WTC11 (cell line): ENCODE measurements at regions not wholly inside any gene's neighbourhood (a gene's known extent, or its start where the extent isn't known, plus 50 kb on each side); places are given as distances from the start of the nearest gene placed in this dataset.

Experiments
- ATAC-seq: fragments of 200-7000 bp; cut with Tn5 transposase; 2 replicates; pipeline ENCODE4 v1.10.0; 2021; ENCODE audit warnings: mild to moderate bottlenecking, moderate library complexity
- CTCF ChIA-PET: fragments of 300-600 bp; sonication (Branson Sonifier 250); formaldehyde crosslinking; loops from one replicate; lab custom pipeline; 2021; ENCODE audit warnings: antibody characterized with exemption; lab: Charles Lee
- POLR2A ChIA-PET: fragments of 350-600 bp; sonication (Branson Sonifier 250); formaldehyde crosslinking; loops from one replicate; lab custom pipeline; 2021; ENCODE audit warnings: antibody characterized with exemption; lab: Charles Lee
- DNase-seq: peaks from one replicate; pipeline ENCODE4 v3.0.0; 2021; ENCODE audit warnings: low spot score
- H3K27ac Mint-ChIP-seq: 2 replicates; pipeline ENCODE4 v1.8.0; 2021; ENCODE audit warnings: mixed read lengths
- H3K27me3 Mint-ChIP-seq: 2 replicates; pipeline ENCODE4 v1.8.0; 2021; ENCODE audit warnings: low read depth, mild to moderate bottlenecking, moderate library complexity, mixed read lengths
- H3K36me3 Mint-ChIP-seq: 2 replicates; pipeline ENCODE4 v1.8.0; 2021; ENCODE audit warnings: mixed read lengths
- H3K4me1 Mint-ChIP-seq: 2 replicates; pipeline ENCODE4 v1.8.0; 2022; ENCODE audit warnings: mixed read lengths
- H3K4me3 Mint-ChIP-seq: 2 replicates; pipeline ENCODE4 v1.8.0; 2021; ENCODE audit warnings: mild to moderate bottlenecking, moderate library complexity, mixed read lengths
- H3K9me3 Mint-ChIP-seq: 2 replicates; pipeline ENCODE4 v1.8.0; 2021; ENCODE audit warnings: mixed read lengths
- CREM ChIP-seq: sonication (generic); formaldehyde crosslinking; IDR thresholded peaks from 2 replicates; pipeline ENCODE4 v1.8.1; 2022; ENCODE audit warnings: mild to moderate bottlenecking, missing genetic modification reagents, moderate library complexity
- EMX1 ChIP-seq: fragments of 250-450 bp; sonication (Bioruptor Pico); IDR thresholded peaks from 2 replicates; pipeline ENCODE4 v1.8.0; 2021; ENCODE audit warnings: mild to moderate bottlenecking
- ESRRA ChIP-seq: sonication (generic); formaldehyde crosslinking; IDR thresholded peaks from 2 replicates; pipeline ENCODE4 v1.8.1; 2022; ENCODE audit warnings: mild to moderate bottlenecking, missing genetic modification reagents, borderline replicate concordance
- GTF2I ChIP-seq: fragments of 250-450 bp; sonication (Bioruptor Pico); conservative IDR thresholded peaks from 2 replicates; pipeline ENCODE4 v1.4.0; 2021; ENCODE audit warnings: mild to moderate bottlenecking
- MXD4 ChIP-seq: fragments of 250-450 bp; sonication (Bioruptor Pico); IDR thresholded peaks from 2 replicates; pipeline ENCODE4 v1.8.0; 2021; ENCODE audit warnings: mild to moderate bottlenecking, moderate library complexity, borderline replicate concordance
- NFE2L1 ChIP-seq: sonication (generic); formaldehyde crosslinking; IDR thresholded peaks from 2 replicates; pipeline ENCODE4 v1.8.1; 2023; ENCODE audit warnings: missing genetic modification reagents
- NR3C1 ChIP-seq: sonication (generic); formaldehyde crosslinking; conservative IDR thresholded peaks from 2 replicates; pipeline ENCODE4 v1.8.1; 2023; ENCODE audit warnings: low read depth, mild to moderate bottlenecking, missing genetic modification reagents
- RORB ChIP-seq: fragments of 250-450 bp; sonication (Bioruptor Pico); IDR thresholded peaks from 2 replicates; pipeline ENCODE4 v1.9.0; 2021; ENCODE audit warnings: mild to moderate bottlenecking
- TCF7 ChIP-seq: sonication (generic); formaldehyde crosslinking; IDR thresholded peaks from 2 replicates; pipeline ENCODE4 v1.8.0; 2022; ENCODE audit warnings: mild to moderate bottlenecking, low read depth, missing genetic modification reagents, moderate library complexity
- TP53 ChIP-seq: sonication (generic); formaldehyde crosslinking; IDR thresholded peaks from 2 replicates; pipeline ENCODE4 v1.8.1; 2023; ENCODE audit warnings: mild to moderate bottlenecking, missing genetic modification reagents
- ZBTB21 ChIP-seq: sonication (generic); formaldehyde crosslinking; IDR thresholded peaks from 2 replicates; pipeline ENCODE4 v1.8.1; 2023; ENCODE audit warnings: mild to moderate bottlenecking, missing genetic modification reagents, borderline replicate concordance
- ZNF232 ChIP-seq: sonication (generic); formaldehyde crosslinking; IDR thresholded peaks from 2 replicates; pipeline ENCODE4 v1.8.0; 2022; ENCODE audit warnings: mild to moderate bottlenecking, missing genetic modification reagents
- TF ChIP-seq, protein P1 (sequence below): fragments of 250-450 bp; sonication (Bioruptor Pico); IDR thresholded peaks from 2 replicates; pipeline ENCODE4 v1.8.0; 2021; ENCODE audit warnings: mild to moderate bottlenecking
- TF ChIP-seq, protein P2 (sequence below): fragments of 250-450 bp; sonication (Bioruptor Pico); IDR thresholded peaks from 2 replicates; pipeline ENCODE4 v1.9.0; 2021; ENCODE audit warnings: mild to moderate bottlenecking
- TF ChIP-seq, protein P3 (sequence below): sonication (generic); formaldehyde crosslinking; IDR thresholded peaks from 2 replicates; pipeline ENCODE4 v1.8.0; 2022; ENCODE audit warnings: mild to moderate bottlenecking, missing genetic modification reagents
- TF ChIP-seq, protein P4 (sequence below): sonication (generic); formaldehyde crosslinking; IDR thresholded peaks from 2 replicates; pipeline ENCODE4 v1.8.0; 2023; ENCODE audit warnings: mild to moderate bottlenecking, missing genetic modification reagents
- TF ChIP-seq, protein P5 (sequence below): fragments of 250-450 bp; sonication (Bioruptor Pico); IDR thresholded peaks from 2 replicates; pipeline ENCODE4 v2.1.2; 2022; ENCODE audit warnings: mild to moderate bottlenecking, moderate library complexity
- TF ChIP-seq, protein P6 (sequence below): sonication (generic); formaldehyde crosslinking; IDR thresholded peaks from 2 replicates; pipeline ENCODE4 v1.8.1; 2023; ENCODE audit warnings: mild to moderate bottlenecking, moderate library complexity, missing genetic modification reagents
- TF ChIP-seq, protein P7 (sequence below): sonication (generic); formaldehyde crosslinking; IDR thresholded peaks from 2 replicates; pipeline ENCODE4 v1.8.0; 2022; ENCODE audit warnings: mild to moderate bottlenecking, missing genetic modification reagents

DNA sequence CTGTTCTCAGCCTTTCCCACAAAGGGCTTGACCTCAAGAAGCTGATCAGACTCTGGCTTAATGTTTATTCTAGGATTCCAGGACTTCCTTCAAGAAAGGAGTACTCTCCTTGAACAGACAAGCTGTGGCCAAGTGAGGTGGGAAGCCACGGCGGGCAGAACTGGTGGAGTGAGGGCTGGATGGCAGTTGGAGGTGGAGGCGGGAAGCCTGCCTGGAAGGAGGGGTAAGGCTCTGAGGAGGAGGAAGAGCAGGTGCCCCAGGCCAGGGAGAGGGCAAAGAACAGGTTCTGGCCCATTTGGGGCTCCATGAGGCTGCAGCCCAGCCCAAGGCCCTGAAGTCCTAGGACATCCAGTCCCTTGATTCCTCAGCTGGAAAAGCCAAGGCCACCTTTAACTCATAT lies 143.9 kb downstream of the CYP26B1 start (continued):
- TF ChIP-seq NR3C1 (CRISPR knock-in tag) (no peak), MXD4 (no peak), TP53 (CRISPR knock-in tag) (no peak), CREM (CRISPR knock-in tag) (no peak), RORB (CRISPR knock-in tag) (no peak), EMX1 (CRISPR knock-in tag) (no peak), TCF7 (CRISPR knock-in tag) (no peak), GTF2I (CRISPR knock-in tag) (no peak), NFE2L1 (CRISPR knock-in tag) (no peak), ESRRA (CRISPR knock-in tag) (no peak), ZBTB21 (CRISPR knock-in tag) (no peak)
- TF ChIP-seq, protein P1, sequence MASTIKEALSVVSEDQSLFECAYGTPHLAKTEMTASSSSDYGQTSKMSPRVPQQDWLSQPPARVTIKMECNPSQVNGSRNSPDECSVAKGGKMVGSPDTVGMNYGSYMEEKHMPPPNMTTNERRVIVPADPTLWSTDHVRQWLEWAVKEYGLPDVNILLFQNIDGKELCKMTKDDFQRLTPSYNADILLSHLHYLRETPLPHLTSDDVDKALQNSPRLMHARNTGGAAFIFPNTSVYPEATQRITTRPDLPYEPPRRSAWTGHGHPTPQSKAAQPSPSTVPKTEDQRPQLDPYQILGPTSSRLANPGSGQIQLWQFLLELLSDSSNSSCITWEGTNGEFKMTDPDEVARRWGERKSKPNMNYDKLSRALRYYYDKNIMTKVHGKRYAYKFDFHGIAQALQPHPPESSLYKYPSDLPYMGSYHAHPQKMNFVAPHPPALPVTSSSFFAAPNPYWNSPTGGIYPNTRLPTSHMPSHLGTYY = no peak
- TF ChIP-seq, protein P2, sequence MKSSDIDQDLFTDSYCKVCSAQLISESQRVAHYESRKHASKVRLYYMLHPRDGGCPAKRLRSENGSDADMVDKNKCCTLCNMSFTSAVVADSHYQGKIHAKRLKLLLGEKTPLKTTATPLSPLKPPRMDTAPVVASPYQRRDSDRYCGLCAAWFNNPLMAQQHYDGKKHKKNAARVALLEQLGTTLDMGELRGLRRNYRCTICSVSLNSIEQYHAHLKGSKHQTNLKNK = no peak
- TF ChIP-seq, protein P3, sequence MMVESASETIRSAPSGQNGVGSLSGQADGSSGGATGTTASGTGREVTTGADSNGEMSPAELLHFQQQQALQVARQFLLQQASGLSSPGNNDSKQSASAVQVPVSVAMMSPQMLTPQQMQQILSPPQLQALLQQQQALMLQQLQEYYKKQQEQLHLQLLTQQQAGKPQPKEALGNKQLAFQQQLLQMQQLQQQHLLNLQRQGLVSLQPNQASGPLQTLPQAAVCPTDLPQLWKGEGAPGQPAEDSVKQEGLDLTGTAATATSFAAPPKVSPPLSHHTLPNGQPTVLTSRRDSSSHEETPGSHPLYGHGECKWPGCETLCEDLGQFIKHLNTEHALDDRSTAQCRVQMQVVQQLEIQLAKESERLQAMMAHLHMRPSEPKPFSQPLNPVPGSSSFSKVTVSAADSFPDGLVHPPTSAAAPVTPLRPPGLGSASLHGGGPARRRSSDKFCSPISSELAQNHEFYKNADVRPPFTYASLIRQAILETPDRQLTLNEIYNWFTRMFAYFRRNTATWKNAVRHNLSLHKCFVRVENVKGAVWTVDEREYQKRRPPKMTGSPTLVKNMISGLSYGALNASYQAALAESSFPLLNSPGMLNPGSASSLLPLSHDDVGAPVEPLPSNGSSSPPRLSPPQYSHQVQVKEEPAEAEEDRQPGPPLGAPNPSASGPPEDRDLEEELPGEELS (CRISPR knock-in tag) = no peak
- TF ChIP-seq, protein P4, sequence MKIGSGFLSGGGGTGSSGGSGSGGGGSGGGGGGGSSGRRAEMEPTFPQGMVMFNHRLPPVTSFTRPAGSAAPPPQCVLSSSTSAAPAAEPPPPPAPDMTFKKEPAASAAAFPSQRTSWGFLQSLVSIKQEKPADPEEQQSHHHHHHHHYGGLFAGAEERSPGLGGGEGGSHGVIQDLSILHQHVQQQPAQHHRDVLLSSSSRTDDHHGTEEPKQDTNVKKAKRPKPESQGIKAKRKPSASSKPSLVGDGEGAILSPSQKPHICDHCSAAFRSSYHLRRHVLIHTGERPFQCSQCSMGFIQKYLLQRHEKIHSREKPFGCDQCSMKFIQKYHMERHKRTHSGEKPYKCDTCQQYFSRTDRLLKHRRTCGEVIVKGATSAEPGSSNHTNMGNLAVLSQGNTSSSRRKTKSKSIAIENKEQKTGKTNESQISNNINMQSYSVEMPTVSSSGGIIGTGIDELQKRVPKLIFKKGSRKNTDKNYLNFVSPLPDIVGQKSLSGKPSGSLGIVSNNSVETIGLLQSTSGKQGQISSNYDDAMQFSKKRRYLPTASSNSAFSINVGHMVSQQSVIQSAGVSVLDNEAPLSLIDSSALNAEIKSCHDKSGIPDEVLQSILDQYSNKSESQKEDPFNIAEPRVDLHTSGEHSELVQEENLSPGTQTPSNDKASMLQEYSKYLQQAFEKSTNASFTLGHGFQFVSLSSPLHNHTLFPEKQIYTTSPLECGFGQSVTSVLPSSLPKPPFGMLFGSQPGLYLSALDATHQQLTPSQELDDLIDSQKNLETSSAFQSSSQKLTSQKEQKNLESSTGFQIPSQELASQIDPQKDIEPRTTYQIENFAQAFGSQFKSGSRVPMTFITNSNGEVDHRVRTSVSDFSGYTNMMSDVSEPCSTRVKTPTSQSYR (CRISPR knock-in tag) = no peak
- TF ChIP-seq, protein P5, sequence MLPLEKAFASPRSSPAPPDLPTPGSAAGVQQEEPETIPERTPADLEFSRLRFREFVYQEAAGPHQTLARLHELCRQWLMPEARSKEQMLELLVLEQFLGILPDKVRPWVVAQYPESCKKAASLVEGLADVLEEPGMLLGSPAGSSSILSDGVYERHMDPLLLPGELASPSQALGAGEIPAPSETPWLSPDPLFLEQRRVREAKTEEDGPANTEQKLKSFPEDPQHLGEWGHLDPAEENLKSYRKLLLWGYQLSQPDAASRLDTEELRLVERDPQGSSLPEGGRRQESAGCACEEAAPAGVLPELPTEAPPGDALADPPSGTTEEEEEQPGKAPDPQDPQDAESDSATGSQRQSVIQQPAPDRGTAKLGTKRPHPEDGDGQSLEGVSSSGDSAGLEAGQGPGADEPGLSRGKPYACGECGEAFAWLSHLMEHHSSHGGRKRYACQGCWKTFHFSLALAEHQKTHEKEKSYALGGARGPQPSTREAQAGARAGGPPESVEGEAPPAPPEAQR (CRISPR knock-in tag) = no peak

DNA sequence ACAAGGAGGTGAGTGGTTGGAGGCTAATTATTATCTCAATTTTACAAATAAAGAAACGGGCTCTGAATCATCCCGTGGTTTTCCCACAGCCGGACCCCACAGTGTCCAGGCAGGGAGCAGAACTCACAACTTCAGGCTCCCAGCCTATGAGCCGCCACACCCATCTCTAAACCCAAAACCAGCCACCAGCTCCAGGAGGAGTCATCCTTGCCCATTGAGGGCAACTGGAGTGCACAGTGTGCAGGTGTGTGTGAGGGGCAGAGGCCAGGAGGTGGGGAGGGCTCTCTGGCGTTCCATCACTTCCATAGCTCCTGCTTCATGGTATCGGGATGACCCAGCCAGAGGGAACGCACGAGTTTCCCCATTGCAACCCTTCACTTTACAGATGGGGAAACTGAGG lies 144.5 kb downstream of the CYP26B1 start:
- ChIA-PET POLR2A (no interaction called here), CTCF (interaction anchor here (0.9 kb wide), 1 partner anchor 79 kb away, joined by 3 read pairs; no protein-coding TSS in a partner anchor)
- no peak overlapping the region for H3K27ac Mint-ChIP-seq
- DNase-seq (no peak), ATAC-seq (no peak)
- H3K4me1 Mint-ChIP-seq = peaks cover 11% of the 10 kb centered on the region
- no peaks in the 10 kb centered on the region; the same call in 1 of the 2 replicates for H3K27me3 Mint-ChIP-seq
- no peaks in the 10 kb centered on the region for H3K36me3 Mint-ChIP-seq
- no peaks in the 10 kb centered on the region for H3K9me3 Mint-ChIP-seq
- no peak overlapping the region for H3K4me3 Mint-ChIP-seq
- TF ChIP-seq, protein P6, sequence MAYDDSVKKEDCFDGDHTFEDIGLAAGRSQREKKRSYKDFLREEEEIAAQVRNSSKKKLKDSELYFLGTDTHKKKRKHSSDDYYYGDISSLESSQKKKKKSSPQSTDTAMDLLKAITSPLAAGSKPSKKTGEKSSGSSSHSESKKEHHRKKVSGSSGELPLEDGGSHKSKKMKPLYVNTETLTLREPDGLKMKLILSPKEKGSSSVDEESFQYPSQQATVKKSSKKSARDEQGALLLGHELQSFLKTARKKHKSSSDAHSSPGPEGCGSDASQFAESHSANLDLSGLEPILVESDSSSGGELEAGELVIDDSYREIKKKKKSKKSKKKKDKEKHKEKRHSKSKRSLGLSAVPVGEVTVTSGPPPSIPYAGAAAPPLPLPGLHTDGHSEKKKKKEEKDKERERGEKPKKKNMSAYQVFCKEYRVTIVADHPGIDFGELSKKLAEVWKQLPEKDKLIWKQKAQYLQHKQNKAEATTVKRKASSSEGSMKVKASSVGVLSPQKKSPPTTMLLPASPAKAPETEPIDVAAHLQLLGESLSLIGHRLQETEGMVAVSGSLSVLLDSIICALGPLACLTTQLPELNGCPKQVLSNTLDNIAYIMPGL = no peak
- TF ChIP-seq ZNF232 (no peak), ZBTB21 (CRISPR knock-in tag) (no peak), RORB (CRISPR knock-in tag) (no peak)
- TF ChIP-seq, protein P7, sequence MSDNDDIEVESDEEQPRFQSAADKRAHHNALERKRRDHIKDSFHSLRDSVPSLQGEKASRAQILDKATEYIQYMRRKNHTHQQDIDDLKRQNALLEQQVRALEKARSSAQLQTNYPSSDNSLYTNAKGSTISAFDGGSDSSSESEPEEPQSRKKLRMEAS (CRISPR knock-in tag) = no peak
- TF ChIP-seq, protein P4 (CRISPR knock-in tag) = no peak
